ENCODE measurements at regions not wholly inside any gene's neighbourhood (a gene's known extent, or its start where the extent isn't known, plus 50 kb on each side); places are given as distances from the start of the nearest gene placed in this dataset.
"Not testable (repeated sequence)": the region's sequence is repeated elsewhere in the genome, so short reads cannot be mapped to it uniquely, and the experiment has no call there.

- not testable (repeated sequence) for TF ChIP-seq ATF3 (CRISPR knock-in tag; conservative IDR thresholded peaks at IDR 0.05); CTCF (IDR thresholded peaks at IDR 0.05)
These were observed 675.7 kb downstream of the SLITRK6 start for GRCh38 chr13:85123501-85123900.
